ENCODE measurements at regions not wholly inside any gene's neighbourhood (a gene's known extent, or its start where the extent isn't known, plus 50 kb on each side); places are given as distances from the start of the nearest gene placed in this dataset.
"Not testable (repeated sequence)": the region's sequence is repeated elsewhere in the genome, so short reads cannot be mapped to it uniquely, and the experiment has no call there.

- DNase-seq: not testable (repeated sequence)
Observed at GRCh38 chr4:4050781-4051180, 175.9 kb downstream of the OTOP1 start.

- not testable (repeated sequence) for DNase-seq
Observed at GRCh38 chr4:4052933-4053332, 173.8 kb downstream of the OTOP1 start.

- not testable (repeated sequence) for DNase-seq
Observed at GRCh38 chr4:4057226-4057625, 169.5 kb downstream of the OTOP1 start.

GRCh38 chr4:4084171-4084570, 142.6 kb downstream of the OTOP1 start:
- not testable (repeated sequence) for DNase-seq

- peak; percentile 26 for DNase-seq
Observed at GRCh38 chr4:4089716-4090419, 136.9 kb downstream of the OTOP1 start.

- DNase-seq: not testable (repeated sequence)
Observed at GRCh38 chr4:4090720-4091119, 136.0 kb downstream of the OTOP1 start.

- not testable (repeated sequence) for DNase-seq
Observed at GRCh38 chr4:4092159-4092558, 134.6 kb downstream of the OTOP1 start.

- DNase-seq: not testable (repeated sequence)
Observed at GRCh38 chr4:4099610-4100009, 127.1 kb downstream of the OTOP1 start.

- not testable (repeated sequence) for DNase-seq
Observed at GRCh38 chr4:4106923-4107322, 119.8 kb downstream of the OTOP1 start.

- DNase-seq: peak; percentile 76
Observed at GRCh38 chr4:4107411-4108107, 119.2 kb downstream of the OTOP1 start.

- DNase-seq: not testable (repeated sequence)
Observed at GRCh38 chr4:4115381-4115780, 111.3 kb downstream of the OTOP1 start.

GRCh38 chr4:4116901-4117300, 109.8 kb downstream of the OTOP1 start:
- not testable (repeated sequence) for DNase-seq

GRCh38 chr4:4134368-4134767, 92.4 kb downstream of the OTOP1 start:
- DNase-seq: not testable (repeated sequence)

GRCh38 chr4:4136621-4137020, 90.1 kb downstream of the OTOP1 start:
- not testable (repeated sequence) for DNase-seq
